Neural cell (in vitro differentiated cells): ENCODE measurements at regions not wholly inside any gene's neighbourhood (a gene's known extent, or its start where the extent isn't known, plus 50 kb on each side); places are given as distances from the start of the nearest gene placed in this dataset.

Experiments used
- CTCF ChIP-seq: fragments of 450-650 bp; IDR thresholded peaks from 2 replicates; pipeline ENCODE4 v1.5.1; 2014; ENCODE audit warnings: antibody characterized with exemption, mild to moderate bottlenecking, moderate library complexity; ENCODE audit not compliant: poor library complexity, severe bottlenecking
- EP300 ChIP-seq: fragments of 450-650 bp; conservative IDR thresholded peaks from 2 replicates; pipeline ENCODE4 v1.6.1; 2014; ENCODE audit warnings: antibody characterized with exemption, mild to moderate bottlenecking, moderate library complexity; ENCODE audit not compliant: poor library complexity, severe bottlenecking
- MXI1 ChIP-seq: fragments of 450-650 bp; conservative IDR thresholded peaks from 2 replicates; pipeline ENCODE4 v1.6.1; 2014; ENCODE audit warnings: antibody characterized with exemption, mild to moderate bottlenecking; ENCODE audit not compliant: poor library complexity, severe bottlenecking
- POLR2AphosphoS5 ChIP-seq: IDR thresholded peaks from 2 replicates; pipeline ENCODE4 v1.6.1; 2012
- TAF1 ChIP-seq: IDR thresholded peaks from 2 replicates; pipeline ENCODE4 v1.6.1; 2012; ENCODE audit warnings: low read depth

DNA sequence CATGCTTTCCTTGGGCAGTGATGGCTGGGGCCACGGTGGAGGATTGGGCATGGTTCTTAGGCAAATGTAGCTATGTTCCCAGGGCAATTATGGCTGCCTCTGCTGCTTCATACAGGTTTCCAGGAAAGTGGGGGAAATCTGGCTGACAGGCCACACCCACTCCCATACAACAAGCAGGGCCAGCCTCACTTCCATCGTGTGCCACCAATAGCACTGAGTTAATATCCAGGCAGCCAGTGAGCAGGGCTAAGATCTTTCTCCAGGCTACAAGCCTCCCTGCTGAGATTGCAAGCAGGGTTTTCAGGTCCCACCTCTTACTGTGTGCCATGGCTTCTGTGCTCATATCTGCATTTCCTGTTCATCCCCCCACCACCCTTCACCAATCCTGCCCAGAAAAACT, 1291.9 kb downstream of the SI start:
- TF ChIP-seq CTCF = no peak
- TF ChIP-seq POLR2AphosphoS5 = no peak
- TF ChIP-seq EP300 = no peak
- TF ChIP-seq TAF1 = no peak
- TF ChIP-seq MXI1 = no peak
